Osteocyte (in vitro differentiated cells): ENCODE measurements at regions not wholly inside any gene's neighbourhood (a gene's known extent, or its start where the extent isn't known, plus 50 kb on each side); places are given as distances from the start of the nearest gene placed in this dataset.

Experiments used
- DNase-seq: peaks from one replicate; pipeline ENCODE4 v3.0.0; 2021; ENCODE audit warnings: mixed read lengths; ENCODE audit not compliant: unreplicated experiment; ENCODE audit errors: extremely low spot score
- H3K27ac Mint-ChIP-seq: one replicate; pipeline ENCODE4 v1.8.0; 2021; ENCODE audit warnings: mild to moderate bottlenecking, mixed read lengths; ENCODE audit not compliant: unreplicated experiment
- H3K27me3 Mint-ChIP-seq: one replicate; pipeline ENCODE4 v1.8.0; 2021; ENCODE audit warnings: mixed read lengths; ENCODE audit not compliant: unreplicated experiment
- H3K36me3 Mint-ChIP-seq: one replicate; pipeline ENCODE4 v1.8.0; 2021; ENCODE audit warnings: mixed read lengths; ENCODE audit not compliant: unreplicated experiment
- H3K4me1 Mint-ChIP-seq: one replicate; pipeline ENCODE4 v1.8.0; 2021; ENCODE audit warnings: mixed read lengths; ENCODE audit not compliant: unreplicated experiment
- H3K4me3 Mint-ChIP-seq: one replicate; pipeline ENCODE4 v1.8.0; 2021; ENCODE audit warnings: mild to moderate bottlenecking, moderate library complexity, mixed read lengths; ENCODE audit not compliant: unreplicated experiment
- H3K9me3 Mint-ChIP-seq: one replicate; pipeline ENCODE4 v1.8.0; 2021; ENCODE audit warnings: mixed read lengths; ENCODE audit not compliant: unreplicated experiment
- CTCF ChIP-seq: fragments of 200-600 bp; sonication (generic); IDR thresholded peaks from 2 replicates; pipeline ENCODE4 v1.5.0; 2021; ENCODE audit warnings: antibody characterized with exemption, mild to moderate bottlenecking, moderate library complexity

DNA sequence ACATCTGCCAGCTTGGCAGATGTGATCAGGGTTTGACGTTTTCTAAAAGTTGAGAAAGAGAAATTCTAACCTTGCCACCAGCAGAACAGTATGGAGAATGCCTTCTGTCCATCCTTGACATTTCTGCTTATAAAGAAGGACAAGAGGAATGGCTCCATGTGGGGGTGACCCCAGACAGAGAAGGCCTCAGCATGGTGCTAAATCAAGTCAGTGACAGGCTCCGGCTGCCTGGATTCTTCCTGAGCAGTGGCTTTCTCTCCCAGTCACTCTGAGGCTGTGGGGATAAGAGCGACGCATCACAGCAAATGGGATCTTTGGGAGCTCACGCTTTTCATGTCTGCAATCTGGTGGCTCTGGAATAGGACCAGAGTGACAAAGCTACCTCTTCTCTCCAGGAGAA, 640.2 kb upstream of the CAMK1G start:
- Mint-ChIP-seq H3K27me3 (peaks cover 5% of the 10 kb centered on the region), H3K4me3 (no peak overlapping the region), H3K27ac (no peak overlapping the region), H3K9me3 (no peaks in the 10 kb centered on the region), H3K36me3 (no peaks in the 10 kb centered on the region), H3K4me1 (peaks cover 16% of the 10 kb centered on the region)
- no peak for DNase-seq
- no peak for TF ChIP-seq CTCF

DNA sequence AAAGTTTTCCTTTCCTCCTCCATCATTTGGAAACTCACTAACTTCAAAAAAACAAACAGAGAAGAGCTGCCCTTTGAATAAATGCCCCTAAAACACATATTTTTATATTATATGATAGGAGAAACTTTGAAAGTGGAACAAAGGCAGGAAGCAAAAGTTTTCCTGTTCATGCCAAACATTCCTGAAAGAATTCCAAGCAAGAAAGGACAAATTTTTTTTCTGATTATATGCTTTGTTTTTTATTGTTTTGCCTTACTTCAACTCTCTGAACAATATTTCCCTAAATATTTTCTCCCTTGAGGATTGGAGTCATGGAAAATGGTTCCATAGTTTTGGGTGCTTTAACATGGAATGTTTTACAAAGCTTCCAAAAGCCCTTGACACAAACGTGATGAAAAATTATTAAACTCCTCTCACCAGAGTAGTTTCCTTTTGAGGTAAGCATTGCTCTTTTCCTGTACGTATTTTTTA, 638.5 kb upstream of the CAMK1G start:
- H3K27ac Mint-ChIP-seq: peak overlapping the region; percentile 24
- H3K36me3 Mint-ChIP-seq: no peaks in the 10 kb centered on the region
- H3K4me1 Mint-ChIP-seq: peaks cover 16% of the 10 kb centered on the region
- no peak for DNase-seq
- no peak overlapping the region for H3K4me3 Mint-ChIP-seq
- H3K27me3 Mint-ChIP-seq: peaks cover 8% of the 10 kb centered on the region
- no peaks in the 10 kb centered on the region for H3K9me3 Mint-ChIP-seq
- TF ChIP-seq CTCF: no peak

DNA sequence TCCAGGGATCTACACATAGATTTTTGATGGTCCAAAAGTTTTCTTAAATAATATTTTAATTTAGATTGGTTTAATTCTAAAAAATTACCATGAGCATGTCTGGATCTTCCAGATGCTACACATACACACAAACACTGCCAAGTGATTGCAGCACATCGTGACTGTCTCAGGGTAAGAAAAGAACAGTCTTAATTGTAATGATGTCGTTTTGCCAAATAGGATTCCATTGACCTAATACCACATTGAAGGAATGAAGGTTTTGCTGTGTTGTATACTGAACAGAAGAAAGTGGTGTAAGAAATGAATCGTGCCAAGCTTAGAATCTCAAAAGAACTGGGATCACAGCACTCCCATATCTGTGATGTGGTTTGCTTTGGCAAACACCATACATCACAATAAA, 633.3 kb upstream of the CAMK1G start:
- no peak for DNase-seq
- Mint-ChIP-seq H3K4me3 (no peak overlapping the region), H3K4me1 (peaks cover under 1% of the 10 kb centered on the region), H3K9me3 (no peaks in the 10 kb centered on the region), H3K27me3 (peaks cover 8% of the 10 kb centered on the region), H3K36me3 (no peaks in the 10 kb centered on the region), H3K27ac (no peak overlapping the region)
- TF ChIP-seq CTCF: no peak

GRCh38 chr1:208951026-208951525, 632.4 kb upstream of the CAMK1G start:
- Mint-ChIP-seq H3K36me3 (no peaks in the 10 kb centered on the region), H3K27ac (no peak overlapping the region), H3K4me1 (no peaks in the 10 kb centered on the region), H3K27me3 (peaks cover 8% of the 10 kb centered on the region), H3K9me3 (no peaks in the 10 kb centered on the region), H3K4me3 (no peak overlapping the region)
- TF ChIP-seq CTCF: no peak
- no peak for DNase-seq

GRCh38 chr1:208951908-208952307, 631.6 kb upstream of the CAMK1G start:
- DNase-seq: no peak
- Mint-ChIP-seq H3K27me3 (peaks cover 7% of the 10 kb centered on the region), H3K4me3 (no peak overlapping the region), H3K4me1 (no peaks in the 10 kb centered on the region), H3K27ac (no peak overlapping the region), H3K9me3 (peaks cover 5% of the 10 kb centered on the region), H3K36me3 (no peaks in the 10 kb centered on the region)
- no peak for TF ChIP-seq CTCF
